Loucy (cell line): ENCODE measurements at regions not wholly inside any gene's neighbourhood (a gene's known extent, or its start where the extent isn't known, plus 50 kb on each side); places are given as distances from the start of the nearest gene placed in this dataset.

Experiments used
- CTCF ChIP-seq: fragments of 200-600 bp; sonication (generic); conservative IDR thresholded peaks from 2 replicates; pipeline ENCODE4 v1.5.1; 2014; ENCODE audit warnings: mild to moderate bottlenecking, antibody characterized with exemption, low read length
- EZH2phosphoT487 ChIP-seq: fragments of 200-600 bp; IDR thresholded peaks from 2 replicates; pipeline ENCODE4 v1.6.1; 2018; ENCODE audit warnings: antibody characterized with exemption, mild to moderate bottlenecking, moderate library complexity, borderline replicate concordance

- TF ChIP-seq CTCF (no peak), EZH2phosphoT487 (no peak)
Observed at GRCh38 chr16:88274847-88275246, 107.9 kb upstream of the ZNF469 start.
